Endothelial cell of umbilical vein (primary cell): ENCODE measurements at regions not wholly inside any gene's neighbourhood (a gene's known extent, or its start where the extent isn't known, plus 50 kb on each side); places are given as distances from the start of the nearest gene placed in this dataset.

ENCODE experiments used
- BruUV-seq: library from RNA; stranded (reverse); fragments of 400-500 nt; replicated peaks from 2 replicates; lab custom pipeline; 2021; lab: Mats Ljungman, UMichigan
- CTCF ChIA-PET: fragments of 300-600, 350-600 bp; sonication (Branson Sonifier 250); formaldehyde crosslinking; loops from one replicate; lab custom pipeline; 2021; ENCODE audit warnings: antibody characterized with exemption, inconsistent platforms; lab: Charles Lee
- POLR2A ChIA-PET: fragments of 300-600, 350-600 bp; sonication (Branson Sonifier 250); formaldehyde crosslinking; loops from one replicate; lab custom pipeline; 2021; ENCODE audit warnings: antibody characterized with exemption, inconsistent platforms; lab: Charles Lee
- DNase-seq: peaks from one replicate; pipeline ENCODE4 v3.0.0-alpha.2; 2011; ENCODE audit warnings: low read depth, low spot score
- FAIRE-seq: peaks from 2 replicates; lab custom pipeline; 2011; peaks lifted over from hg19 to GRCh38; lab: Jason Lieb, UNC
- H2AFZ ChIP-seq: 2 replicates; pipeline ENCODE4 v1.6.0; 2012; ENCODE audit warnings: low read depth, low read length, control low read depth, inconsistent platforms
- H3K27ac ChIP-seq: 2 replicates; pipeline ENCODE4 v1.5.1; 2011; ENCODE audit warnings: low read depth, mild to moderate bottlenecking, control low read depth, low read length, moderate library complexity; ENCODE audit not compliant: insufficient read depth
- H3K27me3 ChIP-seq, 2 experiments: 2 replicates each; pipeline versions ENCODE4 v1.6.0 to v1.6.1; 2011; ENCODE audit warnings: low read length in 2 of 2, mixed read lengths in 1 of 2; ENCODE audit not compliant: control insufficient read depth in 2 of 2, insufficient read depth in 2 of 2
- H3K36me3 ChIP-seq, 2 experiments: 2 replicates in 1 of 2; 3 replicates in 1 of 2; pipeline ENCODE4 v1.5.1; 2011; ENCODE audit warnings: low read length in 2 of 2, mild to moderate bottlenecking in 1 of 2, moderate library complexity in 1 of 2; ENCODE audit not compliant: control insufficient read depth in 2 of 2, insufficient read depth in 2 of 2; ENCODE audit errors: extremely low read depth in 1 of 2
- H3K4me1 ChIP-seq: 3 replicates; pipeline ENCODE4 v1.5.1; 2011; ENCODE audit warnings: mild to moderate bottlenecking, low read length; ENCODE audit not compliant: control insufficient read depth, insufficient read depth; ENCODE audit errors: extremely low read depth
- H3K4me2 ChIP-seq: 2 replicates; pipeline ENCODE4 v1.6.1; 2011; ENCODE audit warnings: low read length, control low read depth, mixed read lengths; ENCODE audit not compliant: insufficient read depth
- H3K4me3 ChIP-seq, 3 experiments: fragments of 200-600 bp in 1 of 3; sonication (generic), shearing (Covaris generic) in 1 of 3; replicated peaks in 1 of 3; 2 replicates each; pipeline ENCODE4 v1.5.1; 2011 to 2016; ENCODE audit warnings: control low read depth in 3 of 3, low read length in 3 of 3, mild to moderate bottlenecking in 2 of 3, inconsistent platforms in 1 of 3, low read depth in 1 of 3, moderate library complexity in 1 of 3; ENCODE audit not compliant: insufficient read depth in 1 of 3
- H3K79me2 ChIP-seq: 2 replicates; pipeline ENCODE4 v1.6.0; 2012; ENCODE audit warnings: low read length, inconsistent platforms; ENCODE audit not compliant: control insufficient read depth, insufficient read depth
- H3K9ac ChIP-seq: replicated peaks from 2 replicates; pipeline ENCODE3; 2011; ENCODE audit warnings: low read length, control low read depth; ENCODE audit not compliant: insufficient read depth; ENCODE audit errors: extremely low read depth
- H3K9me1 ChIP-seq: replicated peaks from 3 replicates; pipeline ENCODE4 v1.6.0; 2011; ENCODE audit warnings: mild to moderate bottlenecking, low read length; ENCODE audit not compliant: control insufficient read depth, insufficient read depth; ENCODE audit errors: extremely low read depth
- H3K9me3 ChIP-seq: replicated peaks from 2 replicates; pipeline ENCODE4 v1.5.1; 2012; ENCODE audit warnings: low read length, inconsistent platforms; ENCODE audit not compliant: control insufficient read depth, insufficient read depth
- H4K20me1 ChIP-seq: replicated peaks from 2 replicates; pipeline ENCODE3; 2011; ENCODE audit warnings: mild to moderate bottlenecking, low read length; ENCODE audit not compliant: control insufficient read depth, insufficient read depth; ENCODE audit errors: extremely low read depth
- CTCF ChIP-seq, 2 donors: IDR thresholded peaks; 1 replicate in 1 of 2; 2 replicates in 1 of 2; pipeline ENCODE4 v1.5.1; 2011; ENCODE audit warnings: low read length in 2 of 2, mild to moderate bottlenecking in 2 of 2, moderate library complexity in 2 of 2, control low read depth in 1 of 2, inconsistent platforms in 1 of 2, low read depth in 1 of 2; ENCODE audit not compliant: insufficient read depth in 1 of 2; ENCODE audit errors: extremely low read depth in 1 of 2
- EZH2 ChIP-seq: IDR thresholded peaks from 2 replicates; pipeline ENCODE4 v1.6.1; 2012; ENCODE audit warnings: borderline replicate concordance, low read depth, mild to moderate bottlenecking, moderate library complexity, low read length, inconsistent platforms; ENCODE audit not compliant: severe bottlenecking
- FOS ChIP-seq: IDR thresholded peaks from 2 replicates; pipeline ENCODE4 v1.6.1; 2011; ENCODE audit warnings: mild to moderate bottlenecking, low read length, moderate library complexity, borderline replicate concordance; ENCODE audit not compliant: insufficient read depth
- JUN ChIP-seq: IDR thresholded peaks from 2 replicates; pipeline ENCODE4 v1.6.1; 2011; ENCODE audit warnings: borderline replicate concordance, low read depth; ENCODE audit not compliant: insufficient read length, insufficient read depth
- MAX ChIP-seq: IDR thresholded peaks from 2 replicates; pipeline ENCODE4 v1.6.1; 2011; ENCODE audit not compliant: insufficient read depth, insufficient read length
- MYC ChIP-seq: IDR thresholded peaks from one replicate; pipeline ENCODE4 v1.6.1; 2011; ENCODE audit warnings: mild to moderate bottlenecking, low read depth, low read length
- POLR2A ChIP-seq: IDR thresholded peaks from 2 replicates; pipeline ENCODE4 v1.6.1; 2012; ENCODE audit warnings: low read depth, mild to moderate bottlenecking, control low read depth, low read length
- POLR2AphosphoS5 ChIP-seq: IDR thresholded peaks from 2 replicates; pipeline ENCODE4 v1.6.1; 2012; ENCODE audit warnings: low read depth, mild to moderate bottlenecking, control low read depth, low read length, moderate library complexity; ENCODE audit not compliant: insufficient read depth
- dilution Hi-C: fragments of 300-500 bp; cut with MboI; formaldehyde crosslinking; loops from one replicate; pipeline ENCODE4 v1.15.0; 2019; ENCODE audit warnings: low sequenced_read_pairs; ENCODE audit not compliant: extremely low pct_ligation_motif_present
- intact Hi-C: fragments of 100-400 bp; cut with micrococcal nuclease; formaldehyde crosslinking; loops from one replicate; pipeline ENCODE4 v1.10.0; 2022

GRCh38 chr5:145124806-145125205, 710.3 kb downstream of the PRELID2 start:
- BruUV-seq, result no TSS peak
- POLR2A ChIA-PET, result no interaction called here
- H2AFZ ChIP-seq, result no peak overlapping the region
- DNase-seq (no peak), FAIRE-seq (no peak)
- no peak overlapping the region for H3K4me2 ChIP-seq
- no peaks in the 10 kb centered on the region for H3K9me1 ChIP-seq
- H3K27ac ChIP-seq, result no peak overlapping the region
- no peaks in the 10 kb centered on the region for H4K20me1 ChIP-seq
- no peaks in the 10 kb centered on the region for H3K36me3 ChIP-seq
- intact Hi-C loops (no loop called here), dilution Hi-C loops (no loop called here)
- no peaks in the 10 kb centered on the region for H3K9me3 ChIP-seq
- CTCF ChIA-PET, result no interaction called here
- H3K9ac ChIP-seq, result no peak overlapping the region
- TF ChIP-seq EZH2, result no peak
- TF ChIP-seq MAX, result no peak
- TF ChIP-seq POLR2AphosphoS5, result no peak
- no peak for TF ChIP-seq POLR2A
- TF ChIP-seq JUN, result no peak
- no peak for TF ChIP-seq CTCF (IDR thresholded peaks at IDR 0.05; ENCODE audit: extremely low read depth in 1 of 2, insufficient read depth in 1 of 2, low read depth in 1 of 2, low read length in 2 of 2)
- no peak for TF ChIP-seq FOS
- TF ChIP-seq MYC, result no peak
- no peaks in the 10 kb centered on the region for H3K4me1 ChIP-seq
- no peak overlapping the region for H3K4me3 ChIP-seq
- H3K27me3 ChIP-seq, result no peaks in the 10 kb centered on the region
- no peaks in the 10 kb centered on the region for H3K79me2 ChIP-seq
